A549 (cell line): ENCODE measurements at regions not wholly inside any gene's neighbourhood (a gene's known extent, or its start where the extent isn't known, plus 50 kb on each side); places are given as distances from the start of the nearest gene placed in this dataset.

ENCODE experiments used
- ATAC-seq, 2 experiments: fragments of 200-7000 bp in 1 of 2; fragments of >200 bp in 1 of 2; cut with Nextera tagmentation in 1 of 2; cut with Tn5 transposase in 1 of 2; 3 replicates each; pipeline versions ENCODE4 v1.8.0 to v1.9.1; 2018 to 2020; ENCODE audit warnings: mild to moderate bottlenecking in 1 of 2, moderate library complexity in 1 of 2
- CTCF ChIA-PET: fragments of 300-600 bp; sonication (Branson Sonifier 250); formaldehyde crosslinking; extraction: SDS; loops from one replicate; lab custom pipeline; 2021; ENCODE audit warnings: antibody characterized with exemption, inconsistent platforms; lab: Yijun Ruan, JAX
- POLR2A ChIA-PET: fragments of 350-600 bp; formaldehyde crosslinking; extraction: SDS; loops from one replicate; lab custom pipeline; 2021; ENCODE audit warnings: antibody characterized with exemption, inconsistent platforms; lab: Yijun Ruan, JAX
- DNase-seq, 2 experiments: peaks; one replicate each; pipeline versions ENCODE4 v3.0.0 to v3.0.0-alpha.2; 2011 to 2016; ENCODE audit warnings: low read depth in 1 of 2, low spot score in 1 of 2
- FAIRE-seq: peaks from 2 replicates; lab custom pipeline; 2011; peaks lifted over from hg19 to GRCh38; lab: Jason Lieb, UNC
- H3K27ac ChIP-seq, 2 experiments: fragments of >200 bp; sonication (Bioruptor Twin); formaldehyde crosslinking; 3 replicates each; pipeline ENCODE4 v1.5.1; 2016 to 2017
- H3K4me1 ChIP-seq: fragments of >200 bp; sonication (Bioruptor Twin); formaldehyde crosslinking; 3 replicates; pipeline ENCODE4 v1.6.1; 2016
- H3K4me2 ChIP-seq: fragments of >200 bp; sonication (Bioruptor Twin); formaldehyde crosslinking; 3 replicates; pipeline ENCODE4 v1.6.1; 2016
- H3K4me3 ChIP-seq: fragments of >200 bp; sonication (Bioruptor Twin); formaldehyde crosslinking; 3 replicates; pipeline ENCODE4 v1.5.1; 2016
- H3K9me3 ChIP-seq: fragments of >200 bp; sonication (Bioruptor Twin); formaldehyde crosslinking; 3 replicates; pipeline ENCODE4 v1.6.1; 2016
- ATOH8 ChIP-seq: fragments of 250-450 bp; sonication (Bioruptor Pico); IDR thresholded peaks from 2 replicates; pipeline ENCODE4 v1.5.0; 2020; ENCODE audit warnings: low read depth, mild to moderate bottlenecking, moderate library complexity
- BCL3 ChIP-seq: fragments of >200 bp; sonication (Bioruptor Twin); formaldehyde crosslinking; IDR thresholded peaks from 3 replicates; pipeline ENCODE4 v1.6.1; 2016
- CEBPB ChIP-seq, 2 experiments: fragments of >200 bp in 1 of 2; sonication (Bioruptor Twin) in 1 of 2; formaldehyde crosslinking in 1 of 2; IDR thresholded peaks; 2 replicates each; pipeline ENCODE4 v1.6.1; 2012 to 2016
- CHD4 ChIP-seq: fragments of 200-600 bp; sonication (generic); IDR thresholded peaks from 2 replicates; pipeline ENCODE4 v1.6.1; 2016; ENCODE audit warnings: antibody characterized with exemption, mild to moderate bottlenecking, borderline replicate concordance
- CTCF ChIP-seq: fragments of >200 bp; sonication (Bioruptor Twin); formaldehyde crosslinking; IDR thresholded peaks from 3 replicates; pipeline ENCODE4 v1.5.1; 2016
- EHF ChIP-seq: fragments of 250-450 bp; sonication (Bioruptor Pico); IDR thresholded peaks from 2 replicates; pipeline ENCODE4 v1.5.0; 2020; ENCODE audit warnings: mild to moderate bottlenecking
- EHMT2 ChIP-seq: fragments of 200-600 bp; sonication (generic); IDR thresholded peaks from 2 replicates; pipeline ENCODE4 v1.6.1; 2016; ENCODE audit warnings: antibody characterized with exemption, low read depth, mild to moderate bottlenecking, moderate library complexity
- ESRRA ChIP-seq: fragments of 150-350 bp; IDR thresholded peaks from 2 replicates; pipeline ENCODE4 v1.6.1; 2014; ENCODE audit warnings: mild to moderate bottlenecking, low read length, borderline replicate concordance
- FOSL2 ChIP-seq, 2 experiments: fragments of 450-650 bp in 1 of 2; fragments of >200 bp in 1 of 2; sonication (Bioruptor Twin) in 1 of 2; formaldehyde crosslinking; IDR thresholded peaks; 2 replicates each; pipeline versions ENCODE4 v1.5.0 to v1.6.1; 2016 to 2020; ENCODE audit warnings: mild to moderate bottlenecking in 1 of 2, moderate library complexity in 1 of 2
- HDAC2 ChIP-seq: fragments of 200-600 bp; sonication (generic); IDR thresholded peaks from 2 replicates; pipeline ENCODE4 v1.6.1; 2016
- HOXB5 ChIP-seq: fragments of 250-450 bp; sonication (Bioruptor Pico); IDR thresholded peaks from 2 replicates; pipeline ENCODE4 v1.5.0; 2020; ENCODE audit warnings: mild to moderate bottlenecking, moderate library complexity
- JUNB ChIP-seq: fragments of >200 bp; sonication (Bioruptor Twin); formaldehyde crosslinking; IDR thresholded peaks from 2 replicates; pipeline ENCODE4 v1.6.1; 2016
- KDM5A ChIP-seq: fragments of 200-600 bp; sonication (generic); IDR thresholded peaks from 2 replicates; pipeline ENCODE4 v1.6.1; 2016; ENCODE audit warnings: antibody characterized with exemption, mild to moderate bottlenecking
- MAZ ChIP-seq: fragments of 150-350 bp; IDR thresholded peaks from 2 replicates; pipeline ENCODE4 v1.6.1; 2014; ENCODE audit warnings: antibody characterized with exemption, low read depth, low read length, borderline replicate concordance
- REST ChIP-seq: fragments of 200-600 bp; sonication (generic); IDR thresholded peaks from 2 replicates; pipeline ENCODE4 v1.6.1; 2016; ENCODE audit warnings: antibody characterized with exemption, mild to moderate bottlenecking, moderate library complexity
- RFX5 ChIP-seq: fragments of 450-650 bp; IDR thresholded peaks from 2 replicates; pipeline ENCODE4 v1.7.1; 2014; ENCODE audit warnings: antibody characterized with exemption, mild to moderate bottlenecking, moderate library complexity
- WGBS: methylation state at CpG from one replicate; pipeline ENCODE4 v1.1.6; 2017; ENCODE audit errors: missing lambda C conversion rate; 5-methylcytosine and 5-hydroxymethylcytosine counted together

GRCh38 chr9:126204708-126205225, 121.9 kb upstream of the MVB12B start:
- CTCF ChIA-PET: no interaction called here
- Histone ChIP-seq H3K9me3 (no peaks in the 10 kb centered on the region), H3K27ac (no peak overlapping the region), H3K4me3 (no peak overlapping the region), H3K4me2 (no peak overlapping the region), H3K4me1 (no peaks in the 10 kb centered on the region)
- no peak for TF ChIP-seq BCL3
- no peak for TF ChIP-seq EHMT2
- TF ChIP-seq CEBPB (IDR thresholded peaks at IDR 0.05): no peak
- TF ChIP-seq REST: no peak
- TF ChIP-seq HOXB5: no peak
- no peak for TF ChIP-seq MAZ
- no peak for TF ChIP-seq CTCF
- TF ChIP-seq RFX5: no peak
- no peak for TF ChIP-seq KDM5A
- POLR2A ChIA-PET: no interaction called here
- 36% methylated on average over 2 of the region's 2 CpGs for WGBS
- FAIRE-seq (no peak), ATAC-seq (no peak), DNase-seq (no peak)

- H3K27ac ChIP-seq: no peak overlapping the region
- ATAC-seq: no peak
- DNase-seq: no peak
- ChIA-PET CTCF (no interaction called here), POLR2A (no interaction called here)
- FAIRE-seq: no peak
- TF ChIP-seq CHD4 (no peak), ATOH8 (CRISPR knock-in tag) (no peak), HDAC2 (no peak), JUNB (no peak), HOXB5 (no peak), FOSL2 (IDR thresholded peaks at IDR 0.05) (no peak), FOSL2 (CRISPR knock-in tag; IDR thresholded peaks at IDR 0.05) (no peak), EHF (CRISPR knock-in tag) (no peak)
- H3K4me1 ChIP-seq: no peaks in the 10 kb centered on the region
- H3K4me2 ChIP-seq: no peak overlapping the region
- H3K4me3 ChIP-seq: no peak overlapping the region
- 36% methylated on average over 7 of the region's 7 CpGs for WGBS
- no peaks in the 10 kb centered on the region for H3K9me3 ChIP-seq
Observed at GRCh38 chr9:126205265-126205664, 121.4 kb upstream of the MVB12B start.

GRCh38 chr9:126205845-126206498, 120.7 kb upstream of the MVB12B start:
- no peak overlapping the region for H3K4me2 ChIP-seq
- no peak for DNase-seq
- H3K4me3 ChIP-seq: no peak overlapping the region
- H3K9me3 ChIP-seq: no peaks in the 10 kb centered on the region
- CTCF ChIA-PET: no interaction called here
- no peaks in the 10 kb centered on the region for H3K4me1 ChIP-seq
- TF ChIP-seq ESRRA: no peak
- TF ChIP-seq, all 56 proteins: peak for 0
- FAIRE-seq (no peak), ATAC-seq (no peak; a peak in 2 of 6 replicates)
- H3K27ac ChIP-seq: no peak overlapping the region
- 72% methylated on average over 21 of the region's 22 CpGs for WGBS
- POLR2A ChIA-PET: no interaction called here
